ENCODE measurements at regions not wholly inside any gene's neighbourhood (a gene's known extent, or its start where the extent isn't known, plus 50 kb on each side); places are given as distances from the start of the nearest gene placed in this dataset.
"Not testable (repeated sequence)": the region's sequence is repeated elsewhere in the genome, so short reads cannot be mapped to it uniquely, and the experiment has no call there.

DNA sequence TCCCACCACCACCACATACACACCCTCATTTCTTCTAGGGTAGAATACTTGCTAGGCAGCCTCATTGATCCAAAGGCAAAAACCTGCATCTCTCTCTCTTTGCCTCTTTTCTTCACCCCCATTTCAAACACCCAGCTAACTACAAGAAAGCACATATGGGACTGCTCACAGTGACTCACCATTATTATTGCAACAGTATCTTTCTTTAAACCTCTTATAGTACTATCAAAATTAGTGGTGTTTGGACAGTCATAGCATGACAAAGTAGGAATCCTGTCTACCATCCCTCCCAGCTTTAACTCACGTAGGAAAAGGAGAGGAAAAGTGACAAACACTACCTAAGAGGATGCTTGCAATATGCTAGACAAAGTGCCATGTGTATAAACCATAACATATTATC, 422.5 kb upstream of the CRIM1 start:
- no peak for DNase-seq (ENCODE audit: low spot score)

GRCh38 chr2:35932276-35932963, 423.2 kb upstream of the CRIM1 start:
- no peak for DNase-seq (ENCODE audit: low spot score)

DNA sequence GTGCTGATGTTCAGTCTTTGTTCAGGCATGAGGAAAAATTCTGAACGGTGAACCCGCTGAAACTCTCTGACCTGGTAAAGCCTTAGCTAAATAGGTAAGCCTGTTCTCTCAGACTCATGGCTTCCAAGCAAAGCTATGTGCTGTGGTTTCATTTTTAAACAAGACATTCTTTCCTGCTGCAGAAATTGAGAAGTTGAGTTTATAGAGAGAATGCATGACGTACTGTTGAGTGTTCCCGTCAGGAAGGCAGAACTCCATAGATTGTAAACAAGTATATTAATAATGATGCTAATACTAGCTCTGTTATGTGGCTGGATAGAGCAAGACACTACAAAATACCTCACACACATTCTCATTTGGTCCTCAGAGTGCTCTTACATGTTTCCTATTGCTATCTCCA, 424.0 kb upstream of the CRIM1 start:
- no peak for DNase-seq (ENCODE audit: low spot score)

DNA sequence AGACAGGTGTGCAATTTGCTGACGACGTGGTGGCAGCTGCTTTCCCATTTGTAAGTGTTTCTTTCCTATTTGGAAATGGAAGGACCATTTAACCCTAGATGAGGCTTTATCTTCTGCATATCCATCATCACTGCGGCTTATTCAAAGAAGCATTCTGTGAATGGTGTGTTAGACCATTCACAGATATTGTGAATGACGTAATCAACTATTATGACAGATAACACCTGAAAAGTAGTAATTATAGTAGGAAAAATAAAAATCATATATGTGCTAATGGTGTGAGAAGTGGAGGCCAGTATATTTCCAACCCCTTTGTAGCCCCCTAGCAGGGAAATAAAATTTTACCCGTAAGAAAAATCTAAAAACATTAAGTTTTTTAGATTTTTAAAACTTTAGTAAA, 424.5 kb upstream of the CRIM1 start:
- DNase-seq (ENCODE audit: low spot score), result no peak

DNA sequence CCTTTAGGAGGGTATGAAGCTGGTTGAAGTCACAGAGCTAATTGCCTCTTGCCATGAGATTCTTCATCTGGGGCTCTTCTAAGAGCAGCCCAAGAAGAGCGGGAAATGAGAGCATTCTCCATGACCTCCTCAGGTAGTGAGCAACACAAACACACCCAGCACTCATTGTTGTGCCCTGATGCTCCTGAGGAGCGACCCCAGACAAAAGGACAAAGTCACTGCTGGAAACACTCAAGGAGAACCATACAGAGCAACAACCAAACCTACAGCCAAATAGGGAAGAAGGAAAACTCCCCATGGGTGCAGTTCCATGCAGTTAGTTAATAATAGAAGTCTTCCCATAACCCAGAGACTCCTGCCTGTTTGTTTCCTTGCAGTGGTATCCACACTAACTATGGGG, 426.0 kb upstream of the CRIM1 start:
- DNase-seq (ENCODE audit: low spot score), result no peak

DNA sequence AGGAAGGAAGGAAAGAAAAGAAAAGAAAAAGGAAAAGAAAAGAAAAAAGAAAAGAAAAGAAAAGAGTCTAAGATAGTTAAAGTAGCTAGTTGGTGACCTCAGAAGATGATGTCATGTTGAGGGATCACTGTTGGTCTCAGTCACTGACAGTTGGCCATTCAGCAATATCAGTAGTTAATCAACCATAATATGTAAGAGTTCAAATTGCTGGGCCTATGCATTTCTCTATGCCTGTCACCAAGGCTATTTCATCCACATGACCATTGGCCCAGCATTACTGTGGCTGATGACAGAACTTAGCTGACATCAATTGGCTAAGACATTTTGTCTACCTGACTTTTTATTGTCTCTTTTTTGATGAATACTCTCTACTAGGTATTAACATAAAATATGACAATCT, 435.5 kb upstream of the CRIM1 start:
- DNase-seq (ENCODE audit: low spot score), result no peak

DNA sequence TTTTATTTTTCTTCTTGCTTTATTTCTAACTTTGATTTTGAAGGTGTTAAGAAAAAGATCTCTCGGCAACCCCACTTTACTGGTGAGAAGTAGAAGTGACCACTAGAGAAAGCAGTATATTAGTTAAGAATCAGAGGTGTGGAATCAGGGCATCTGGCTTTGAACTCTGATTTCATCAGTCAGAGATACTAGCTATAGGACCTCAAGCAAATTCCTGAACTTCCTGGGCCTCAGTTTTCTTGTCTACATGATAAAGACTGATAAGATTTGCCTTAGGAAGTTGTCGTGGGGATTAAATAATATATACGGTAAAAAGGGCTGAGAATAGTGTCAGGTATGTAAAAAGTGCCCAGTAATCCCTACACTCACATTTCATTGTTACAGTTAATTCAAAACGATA, 440.3 kb upstream of the CRIM1 start:
- no peak for DNase-seq (ENCODE audit: low spot score)

DNA sequence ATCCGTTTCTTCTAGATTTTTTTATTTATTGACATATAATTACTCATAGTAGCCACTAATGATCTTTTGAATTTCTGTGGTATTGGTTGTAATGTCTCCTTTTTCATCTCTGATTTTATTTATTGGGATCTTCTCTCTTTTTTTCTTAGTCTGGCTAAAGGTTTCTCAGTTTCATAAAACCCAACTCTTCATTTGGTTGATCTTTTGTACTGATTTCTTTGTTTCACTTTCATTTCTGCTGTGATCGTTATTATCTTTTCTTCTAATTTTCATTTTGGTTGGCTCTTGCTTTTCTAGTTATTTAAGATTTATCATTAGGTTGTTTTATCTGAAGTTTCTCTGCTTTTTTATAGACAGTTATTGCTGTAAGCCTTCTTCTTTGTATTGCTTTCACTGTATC, 463.6 kb upstream of the CRIM1 start:
- no peak for DNase-seq (ENCODE audit: low spot score)

- no peak for DNase-seq (ENCODE audit: low spot score)
Observed at GRCh38 chr2:35891528-35891927, 464.1 kb upstream of the CRIM1 start.

DNA sequence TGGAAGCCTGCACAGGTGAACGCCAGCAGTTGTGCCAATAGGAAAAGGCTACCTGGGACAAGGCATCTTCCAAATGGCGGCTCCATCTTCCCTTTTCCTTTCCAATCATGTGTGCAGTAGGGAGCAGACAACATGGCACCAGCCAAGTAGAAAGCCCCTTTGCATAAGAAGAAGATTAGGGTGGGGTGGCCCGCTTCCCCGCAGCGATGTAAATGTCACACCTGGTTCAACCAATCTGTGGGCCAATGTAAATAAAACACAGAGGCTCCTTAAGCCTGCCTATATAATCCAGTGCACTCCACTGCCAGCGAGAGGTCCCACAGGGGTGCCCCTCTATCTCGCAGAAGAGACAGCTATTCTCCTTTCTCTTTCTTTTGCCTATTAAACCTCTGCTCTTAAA, 468.4 kb upstream of the CRIM1 start:
- no peak for DNase-seq (ENCODE audit: low spot score)

GRCh38 chr2:35873921-35874320, 481.7 kb upstream of the CRIM1 start:
- no peak for DNase-seq (ENCODE audit: low spot score)

GRCh38 chr2:35871672-35872071, 483.9 kb upstream of the CRIM1 start:
- peak; percentile 1 for DNase-seq (ENCODE audit: low spot score)

GRCh38 chr2:35870713-35871112, 484.9 kb upstream of the CRIM1 start:
- no peak for DNase-seq (ENCODE audit: low spot score)

- no peak for DNase-seq (ENCODE audit: low spot score)
Observed at GRCh38 chr2:35864141-35864540, 491.4 kb upstream of the CRIM1 start.

DNA sequence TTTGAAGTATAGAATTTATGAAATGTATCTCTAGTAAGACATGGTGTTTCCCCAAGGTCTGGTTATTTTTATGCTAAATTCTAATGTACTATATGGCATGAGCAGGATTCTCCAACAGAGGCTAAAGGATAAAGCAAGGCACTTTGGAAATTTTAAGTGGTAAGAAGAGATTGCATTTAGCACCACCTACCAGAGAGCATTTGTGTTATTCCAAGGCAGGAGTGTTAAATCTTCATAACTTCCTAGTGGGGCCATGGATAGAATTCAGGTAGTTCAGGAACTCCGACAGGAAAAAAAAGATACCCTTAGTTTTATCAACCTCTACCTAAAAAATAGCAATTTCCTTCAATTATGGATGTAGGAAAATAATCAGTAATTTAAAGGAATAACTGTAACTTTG, 497.4 kb upstream of the CRIM1 start:
- no peak for DNase-seq (ENCODE audit: low spot score)

- no peak for DNase-seq (ENCODE audit: low spot score)
Observed at GRCh38 chr2:35857498-35857897, 498.1 kb upstream of the CRIM1 start.

- no peak for DNase-seq (ENCODE audit: low spot score)
Observed at GRCh38 chr2:35831385-35831784, 524.2 kb upstream of the CRIM1 start.

GRCh38 chr2:35830833-35831232, 524.7 kb upstream of the CRIM1 start:
- no peak for DNase-seq (ENCODE audit: low spot score)

DNA sequence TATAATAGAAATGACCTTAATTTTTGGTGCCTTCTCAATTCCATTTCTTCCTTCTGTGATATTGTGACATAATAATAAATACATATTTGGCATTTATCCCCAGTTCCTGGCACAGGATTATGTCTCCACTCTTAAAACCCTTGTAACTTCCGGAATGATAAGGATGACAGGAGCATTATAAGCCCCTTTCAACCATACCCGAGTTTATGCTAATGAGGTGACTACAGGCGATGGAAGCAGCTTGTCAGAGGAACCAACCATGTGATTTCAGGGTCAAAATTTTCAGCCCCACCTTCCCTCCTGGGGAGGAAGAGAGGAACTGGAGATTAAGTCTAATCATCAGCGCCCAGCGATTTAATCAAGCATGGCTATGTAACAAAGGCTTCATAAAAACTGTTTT, 528.5 kb upstream of the CRIM1 start:
- no peak for DNase-seq (ENCODE audit: low spot score)

DNA sequence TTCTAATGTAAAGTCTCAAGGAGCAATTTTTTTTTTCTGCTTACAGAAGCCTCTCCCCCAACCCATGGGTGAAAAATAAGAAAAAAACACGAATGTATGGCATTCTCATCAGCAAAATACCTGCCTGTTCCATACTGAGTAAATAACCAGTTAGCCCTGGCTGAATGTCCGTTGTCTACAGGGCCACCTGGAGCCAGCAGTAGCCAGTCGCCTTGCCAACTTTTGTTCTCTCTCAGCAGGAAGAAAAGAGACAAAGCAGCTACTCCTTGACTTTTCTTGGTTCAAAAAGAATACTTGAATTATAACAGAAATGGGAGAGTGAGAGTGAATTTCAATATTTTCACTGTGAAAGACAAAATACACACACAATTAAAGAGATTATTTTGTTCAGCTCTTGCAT, 532.9 kb upstream of the CRIM1 start:
- DNase-seq (ENCODE audit: low spot score), result no peak

DNA sequence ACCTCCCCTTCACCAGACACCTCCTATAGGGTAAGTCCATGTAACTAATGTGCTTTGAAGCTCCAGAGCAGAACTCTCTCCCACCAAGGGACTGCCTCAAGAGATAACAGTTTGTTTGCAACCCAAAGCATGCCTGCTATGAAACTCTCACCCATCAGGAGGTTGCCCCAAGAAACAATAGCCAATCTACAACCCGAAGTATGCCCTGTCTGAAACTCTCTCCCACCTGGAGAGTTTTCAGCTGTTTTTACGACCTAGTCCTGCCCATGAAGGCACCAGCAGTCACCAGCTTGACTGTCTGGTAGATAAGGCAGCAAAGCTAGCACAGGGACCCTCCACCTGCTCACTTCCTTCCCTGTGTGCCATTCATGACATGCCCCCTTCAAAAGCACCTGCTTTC, 533.9 kb upstream of the CRIM1 start:
- no peak for DNase-seq (ENCODE audit: low spot score)

- DNase-seq (ENCODE audit: low spot score), result no peak
Observed at GRCh38 chr2:35820391-35820790, 535.2 kb upstream of the CRIM1 start.

GRCh38 chr2:35819033-35819432, 536.5 kb upstream of the CRIM1 start:
- DNase-seq (ENCODE audit: low spot score), result no peak

DNA sequence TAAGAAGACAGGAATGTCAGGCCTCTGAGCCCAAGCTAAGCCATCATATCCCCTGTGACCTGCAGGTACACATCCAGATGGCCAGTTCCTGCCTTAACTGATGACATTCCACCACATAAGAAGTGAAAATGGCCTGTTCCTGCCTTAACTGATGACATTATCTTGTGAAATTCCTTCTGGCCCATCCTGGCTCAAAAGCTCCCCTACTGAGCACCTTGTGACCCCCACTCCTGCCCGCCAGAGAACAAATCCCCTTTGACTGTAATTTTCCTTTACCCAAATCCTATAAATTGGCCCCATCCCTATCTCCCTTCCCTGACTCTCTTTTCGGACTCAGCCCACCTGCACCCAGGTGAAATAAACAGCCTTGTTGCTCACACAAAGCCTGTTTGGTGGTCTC, 537.2 kb upstream of the CRIM1 start:
- not testable (repeated sequence) for DNase-seq (ENCODE audit: low spot score)

GRCh38 chr2:35814597-35814996, 541.0 kb upstream of the CRIM1 start:
- not testable (repeated sequence) for DNase-seq (ENCODE audit: low spot score)
